Ovary (tissue), 3 donors: ENCODE measurements at regions not wholly inside any gene's neighbourhood (a gene's known extent, or its start where the extent isn't known, plus 50 kb on each side); places are given as distances from the start of the nearest gene placed in this dataset.

Experiments
- CTCF ChIP-seq, 3 donors: fragments of 450-650 bp in 2 of 3; fragments of 200-600 bp in 1 of 3; IDR thresholded peaks; one replicate each; pipeline versions ENCODE4 v1.5.1 to v1.8.0; 2016 to 2022; ENCODE audit warnings: antibody characterized with exemption in 3 of 3, mild to moderate bottlenecking in 1 of 3
- EP300 ChIP-seq: sonication (generic); formaldehyde crosslinking; IDR thresholded peaks from one replicate; pipeline ENCODE4 v1.6.1; 2017; ENCODE audit warnings: antibody characterized with exemption
- donor health status: DM: no; HTN: no; CAD: no.

GRCh38 chr2:239666053-239666854 is 265.4 kb upstream of the HDAC4 start:
- TF ChIP-seq EP300 = no peak
- TF ChIP-seq CTCF (IDR thresholded peaks at IDR 0.05) = no peak
